ENCODE measurements at regions not wholly inside any gene's neighbourhood (a gene's known extent, or its start where the extent isn't known, plus 50 kb on each side); places are given as distances from the start of the nearest gene placed in this dataset.

DNA sequence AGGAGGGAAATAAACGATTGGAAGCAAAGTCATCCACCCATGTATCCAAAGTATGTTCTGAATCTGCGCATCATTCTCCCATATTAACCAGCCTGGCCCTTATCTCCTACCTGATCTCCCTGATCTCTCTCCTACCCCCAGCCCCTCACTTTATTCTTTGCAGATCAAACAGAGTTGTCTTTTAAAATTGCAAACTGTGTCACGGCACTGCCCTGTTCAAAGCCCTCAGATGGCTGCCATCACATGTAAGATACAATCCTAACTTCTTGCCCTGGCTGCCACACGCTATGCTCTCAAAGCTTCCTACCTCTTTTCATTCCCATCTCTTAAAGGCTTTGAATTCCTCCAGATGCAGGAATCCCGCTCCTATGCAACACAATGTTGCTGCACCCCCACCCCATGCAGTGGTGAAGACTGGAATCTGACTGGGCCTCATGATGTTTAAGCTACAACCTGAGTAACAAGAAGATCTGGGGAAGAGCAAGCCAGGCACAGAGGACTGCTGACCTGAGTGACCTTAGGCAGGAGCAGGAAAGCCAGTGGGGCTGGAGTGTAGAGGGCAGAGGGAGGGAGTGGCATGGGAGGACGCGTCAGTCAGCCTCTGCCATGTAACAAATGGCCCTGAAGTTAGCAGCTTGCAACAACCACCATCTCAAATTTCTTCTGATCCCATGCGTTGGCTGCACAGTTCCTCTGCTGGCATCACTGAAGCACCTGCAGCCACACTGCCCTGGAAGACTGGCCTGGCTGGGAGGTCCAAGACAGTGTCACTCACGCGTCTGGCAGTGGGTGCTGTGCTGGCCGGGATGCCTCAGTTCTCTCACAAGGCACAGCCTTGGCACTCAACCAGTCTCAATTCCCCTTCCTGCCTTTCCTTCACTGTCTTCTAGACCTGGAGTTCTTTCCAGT, 382.8 kb downstream of the BCL11B start:
- ChIA-PET CTCF (no interaction called here), POLR2A (no interaction called here)
- TF ChIP-seq, protein P1, sequence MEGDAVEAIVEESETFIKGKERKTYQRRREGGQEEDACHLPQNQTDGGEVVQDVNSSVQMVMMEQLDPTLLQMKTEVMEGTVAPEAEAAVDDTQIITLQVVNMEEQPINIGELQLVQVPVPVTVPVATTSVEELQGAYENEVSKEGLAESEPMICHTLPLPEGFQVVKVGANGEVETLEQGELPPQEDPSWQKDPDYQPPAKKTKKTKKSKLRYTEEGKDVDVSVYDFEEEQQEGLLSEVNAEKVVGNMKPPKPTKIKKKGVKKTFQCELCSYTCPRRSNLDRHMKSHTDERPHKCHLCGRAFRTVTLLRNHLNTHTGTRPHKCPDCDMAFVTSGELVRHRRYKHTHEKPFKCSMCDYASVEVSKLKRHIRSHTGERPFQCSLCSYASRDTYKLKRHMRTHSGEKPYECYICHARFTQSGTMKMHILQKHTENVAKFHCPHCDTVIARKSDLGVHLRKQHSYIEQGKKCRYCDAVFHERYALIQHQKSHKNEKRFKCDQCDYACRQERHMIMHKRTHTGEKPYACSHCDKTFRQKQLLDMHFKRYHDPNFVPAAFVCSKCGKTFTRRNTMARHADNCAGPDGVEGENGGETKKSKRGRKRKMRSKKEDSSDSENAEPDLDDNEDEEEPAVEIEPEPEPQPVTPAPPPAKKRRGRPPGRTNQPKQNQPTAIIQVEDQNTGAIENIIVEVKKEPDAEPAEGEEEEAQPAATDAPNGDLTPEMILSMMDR (IDR thresholded peaks at IDR 0.05; ENCODE audit: control extremely low read depth, extremely low read depth, low read depth, missing control alignments) = no peak
- DNase-seq (ENCODE audit: extremely low spot score) = no peak

DNA sequence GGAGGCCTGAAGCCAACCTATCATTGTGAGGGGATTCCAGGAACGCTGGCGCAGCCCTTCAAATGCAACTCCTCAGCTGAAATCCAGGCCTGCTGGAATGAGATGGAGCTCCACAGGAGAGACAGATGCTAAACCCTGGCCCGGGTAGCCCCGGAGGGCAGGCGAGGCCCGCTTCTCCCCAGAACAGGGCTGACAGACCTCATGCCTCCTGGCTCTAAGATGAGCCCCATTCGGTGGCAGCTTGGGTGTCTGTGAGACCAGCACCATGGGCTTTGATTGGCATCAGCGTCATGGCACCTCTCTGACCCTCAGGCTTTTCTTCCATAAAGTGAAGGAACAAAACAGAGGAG, 382.2 kb downstream of the BCL11B start:
- no peak for DNase-seq (ENCODE audit: extremely low spot score)
- ChIA-PET CTCF (no interaction called here), POLR2A (no interaction called here)
- TF ChIP-seq, protein P1 (IDR thresholded peaks at IDR 0.05; ENCODE audit: control extremely low read depth, extremely low read depth, low read depth, missing control alignments) = no peak

DNA sequence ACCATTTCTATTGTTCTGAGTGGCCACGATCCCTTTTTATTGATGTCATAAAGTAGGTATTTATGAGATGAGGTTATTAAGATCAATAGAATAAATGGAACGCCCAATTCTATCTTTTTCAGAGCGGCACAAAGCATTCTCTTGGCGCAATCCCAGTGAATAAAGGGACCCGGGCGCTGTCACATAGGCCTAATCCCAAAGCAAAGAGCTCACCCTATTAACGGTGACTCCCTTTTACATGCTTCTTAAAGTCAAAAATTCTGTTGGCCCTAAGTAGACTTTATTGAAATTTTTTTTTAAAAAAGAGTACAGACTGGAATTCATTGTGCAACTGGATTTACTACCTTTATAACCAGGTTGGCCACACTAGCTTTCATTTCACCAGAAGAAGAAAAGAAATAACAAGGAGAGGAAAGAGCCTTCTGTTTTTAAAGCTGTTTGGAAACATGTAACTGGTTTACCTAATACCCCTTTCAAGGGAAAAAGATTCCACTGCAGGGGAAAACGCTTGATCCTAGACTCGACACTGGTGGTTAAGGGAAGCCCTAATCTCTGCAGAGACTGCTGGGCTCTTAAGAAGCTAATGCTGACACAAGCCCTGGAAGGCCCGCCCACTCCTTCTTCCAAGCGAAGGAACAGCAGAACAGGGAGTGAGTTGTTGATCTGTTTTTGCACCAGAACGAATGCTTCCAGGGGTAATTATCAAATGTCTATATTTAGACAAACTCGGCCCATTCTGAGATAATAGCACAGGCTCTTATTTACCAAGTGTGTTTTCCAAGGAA, 381.2 kb downstream of the BCL11B start:
- no peak for DNase-seq (ENCODE audit: extremely low spot score)
- ChIA-PET CTCF (interaction anchor here (1.5 kb wide), 1 partner anchor 20 kb away, joined by 3 read pairs; no protein-coding TSS in a partner anchor), POLR2A (no interaction called here)
- TF ChIP-seq, protein P1 (IDR thresholded peaks at IDR 0.05; ENCODE audit: control extremely low read depth, extremely low read depth, low read depth, missing control alignments) = no peak

DNA sequence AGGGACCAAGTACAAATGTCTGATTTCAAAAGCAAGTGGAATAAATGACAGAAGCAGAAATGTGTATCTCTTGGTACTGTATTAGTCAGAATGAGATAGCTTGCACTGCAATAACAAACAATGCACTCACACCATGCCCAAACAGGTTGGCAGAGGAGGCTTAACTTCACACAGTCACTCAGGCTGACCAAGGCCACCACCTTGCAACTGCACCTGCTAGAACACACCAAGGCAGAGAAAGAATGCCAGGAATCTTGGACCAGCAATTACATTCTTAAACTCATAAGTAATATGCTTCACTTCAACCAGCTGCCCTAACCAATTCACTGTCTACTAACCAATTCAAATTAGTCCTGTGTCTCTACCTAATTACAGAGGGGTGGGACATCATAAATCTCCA, 378.3 kb downstream of the BCL11B start:
- no peak for DNase-seq (ENCODE audit: extremely low spot score)
- ChIA-PET CTCF (no interaction called here), POLR2A (no interaction called here)

DNA sequence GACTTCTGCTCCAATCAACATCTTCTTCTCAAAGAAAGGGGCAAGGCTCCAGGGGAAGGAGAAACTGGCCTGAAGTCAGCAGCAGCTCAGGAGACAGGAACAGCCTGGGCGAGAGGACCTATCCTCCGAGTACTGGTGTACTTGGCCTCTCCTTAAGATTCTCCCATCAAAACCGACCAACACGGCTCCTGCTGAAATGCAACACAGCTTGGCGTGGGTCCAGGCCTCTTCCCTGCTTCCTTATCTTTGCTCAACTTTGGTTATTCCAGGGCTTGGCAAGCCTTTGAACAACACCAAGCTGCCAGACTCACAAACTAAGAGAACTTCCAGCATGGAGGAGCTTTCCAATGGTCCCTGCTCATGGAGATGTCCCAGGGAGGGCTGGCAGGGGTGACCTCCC, 377.4 kb downstream of the BCL11B start:
- TF ChIP-seq, protein P1 (IDR thresholded peaks at IDR 0.05; ENCODE audit: control extremely low read depth, extremely low read depth, low read depth, missing control alignments) = no peak
- no peak for DNase-seq (ENCODE audit: extremely low spot score)
- CTCF ChIA-PET = no interaction called here
- POLR2A ChIA-PET = no interaction called here

More for the DNA sequence above, 378.3 kb downstream of the BCL11B start:
- TF ChIP-seq, protein P1 (IDR thresholded peaks at IDR 0.05; ENCODE audit: control extremely low read depth, extremely low read depth, low read depth, missing control alignments) = no peak

DNA sequence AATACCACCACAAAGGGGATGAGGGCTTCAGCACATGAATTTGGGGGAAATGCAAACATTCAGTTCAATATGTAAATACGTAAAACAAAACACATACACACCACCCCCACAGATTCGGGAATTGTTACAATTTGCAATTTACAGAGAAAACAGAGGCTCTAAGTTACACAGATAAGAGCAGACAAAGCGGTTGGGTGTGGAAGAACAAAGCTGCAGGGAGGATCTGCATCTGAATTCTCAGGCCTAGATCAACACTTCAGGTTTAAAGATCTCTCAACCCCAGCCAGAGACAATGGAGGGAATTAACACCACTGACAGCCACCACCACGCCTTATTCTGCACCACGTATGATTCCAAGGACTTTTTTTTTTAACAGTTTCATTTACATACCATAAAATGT, 375.5 kb downstream of the BCL11B start:
- TF ChIP-seq, protein P1 (IDR thresholded peaks at IDR 0.05; ENCODE audit: control extremely low read depth, extremely low read depth, low read depth, missing control alignments) = no peak
- POLR2A ChIA-PET = no interaction called here
- DNase-seq (ENCODE audit: extremely low spot score) = no peak
- CTCF ChIA-PET = no interaction called here
